HG03108 (cell line): ENCODE measurements at regions not wholly inside any gene's neighbourhood (a gene's known extent, or its start where the extent isn't known, plus 50 kb on each side); places are given as distances from the start of the nearest gene placed in this dataset.
"Not testable (repeated sequence)": the region's sequence is repeated elsewhere in the genome, so short reads cannot be mapped to it uniquely, and the experiment has no call there.

Experiments
- ATAC-seq: cut with Tn5 transposase; IDR thresholded peaks from one replicate; pipeline ENCODE4 v1.9.1; 2021; ENCODE audit warnings: moderate library complexity; ENCODE audit not compliant: unreplicated experiment

DNA sequence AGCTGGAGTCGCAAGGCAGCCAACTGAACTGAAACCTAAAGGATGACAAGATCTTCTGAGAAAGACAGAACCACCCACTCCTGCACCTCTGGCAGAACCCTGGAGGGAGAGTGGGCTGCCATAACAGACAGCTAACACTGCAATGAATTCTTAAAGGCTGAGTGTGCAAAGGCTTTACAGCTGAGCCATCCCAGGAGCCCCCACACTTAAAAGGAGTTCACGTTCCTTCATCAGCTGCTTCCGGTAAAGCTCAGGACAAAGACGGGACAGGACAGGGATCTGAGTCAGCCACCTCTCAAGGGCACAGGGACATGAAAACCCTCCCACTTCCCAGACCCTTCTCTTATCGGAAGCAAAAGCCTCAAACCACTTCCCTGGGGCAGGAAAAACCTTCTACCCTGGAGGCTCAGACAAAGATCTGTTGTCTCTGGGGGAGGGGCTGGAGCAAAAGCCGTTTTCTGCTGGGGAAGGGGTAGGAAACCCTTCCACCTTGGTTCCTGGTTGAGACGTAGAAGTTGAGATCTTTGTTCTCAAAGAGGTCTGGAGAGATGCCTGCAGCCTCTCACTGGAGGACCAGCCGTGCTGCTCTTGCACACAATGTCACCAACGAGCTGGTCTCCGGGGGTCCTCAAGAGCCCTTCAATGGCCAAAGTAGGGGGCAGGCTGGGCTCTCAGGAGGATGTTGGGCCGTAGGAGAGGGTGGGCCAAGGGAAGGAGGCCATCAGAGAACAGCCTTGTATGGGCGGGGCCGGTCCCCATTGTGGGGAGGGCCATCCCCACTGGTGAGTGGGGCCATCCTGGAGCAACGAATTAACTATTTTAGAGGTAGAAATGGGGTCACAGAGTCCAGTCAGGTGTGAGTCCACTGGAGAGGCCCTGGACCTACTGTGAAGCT, 452.4 kb downstream of the PTPRU start:
- ATAC-seq, result no peak

DNA sequence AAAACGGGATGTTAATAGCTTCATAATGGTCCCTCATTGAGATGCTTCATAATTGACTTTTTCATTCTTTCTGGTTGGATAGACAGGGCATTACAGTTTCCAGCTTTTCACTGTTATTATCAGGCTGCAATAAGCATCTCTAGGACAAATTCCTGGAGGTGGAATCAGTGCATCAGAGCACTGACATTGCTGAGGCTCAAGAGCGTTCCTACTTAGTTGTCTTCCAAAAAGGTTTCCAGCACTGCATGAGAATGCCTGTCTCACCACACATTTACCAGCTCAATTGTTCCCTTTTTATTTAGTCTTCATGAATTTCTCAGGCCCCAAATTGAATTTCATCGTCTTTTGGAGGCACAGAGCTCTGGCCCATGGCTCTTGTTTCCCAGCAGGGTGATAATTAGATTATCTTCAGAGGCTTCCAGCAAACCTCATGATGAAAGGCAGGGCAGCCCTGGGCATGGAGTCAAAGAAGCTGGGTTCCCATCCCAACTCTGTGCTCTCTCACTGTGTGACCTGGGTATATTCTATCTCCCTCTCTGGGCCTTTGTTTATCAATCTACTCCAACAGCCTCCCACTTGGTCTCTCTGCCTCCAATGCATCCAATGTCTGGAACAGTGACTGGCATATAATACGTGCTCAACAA, 451.4 kb downstream of the PTPRU start:
- ATAC-seq, result no peak

DNA sequence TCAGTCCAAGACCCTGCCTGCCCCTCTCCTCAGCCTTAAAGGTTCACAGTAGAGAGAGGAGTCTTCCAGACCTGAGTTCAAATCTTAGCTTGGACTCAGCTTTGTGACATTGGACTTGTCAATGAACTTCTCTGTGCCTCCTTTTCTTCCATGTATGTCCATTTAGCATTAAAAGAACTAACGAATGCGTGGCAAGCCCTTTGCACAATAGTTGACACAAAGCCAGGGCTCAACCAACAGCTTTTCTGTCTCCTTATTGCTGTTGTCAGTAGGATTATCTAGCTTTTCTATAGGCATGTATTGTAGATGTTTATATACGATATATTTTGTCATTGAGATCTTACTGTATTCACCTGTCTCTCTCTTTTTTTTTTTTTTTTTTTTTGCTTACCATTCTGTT, 450.8 kb downstream of the PTPRU start:
- no peak for ATAC-seq

DNA sequence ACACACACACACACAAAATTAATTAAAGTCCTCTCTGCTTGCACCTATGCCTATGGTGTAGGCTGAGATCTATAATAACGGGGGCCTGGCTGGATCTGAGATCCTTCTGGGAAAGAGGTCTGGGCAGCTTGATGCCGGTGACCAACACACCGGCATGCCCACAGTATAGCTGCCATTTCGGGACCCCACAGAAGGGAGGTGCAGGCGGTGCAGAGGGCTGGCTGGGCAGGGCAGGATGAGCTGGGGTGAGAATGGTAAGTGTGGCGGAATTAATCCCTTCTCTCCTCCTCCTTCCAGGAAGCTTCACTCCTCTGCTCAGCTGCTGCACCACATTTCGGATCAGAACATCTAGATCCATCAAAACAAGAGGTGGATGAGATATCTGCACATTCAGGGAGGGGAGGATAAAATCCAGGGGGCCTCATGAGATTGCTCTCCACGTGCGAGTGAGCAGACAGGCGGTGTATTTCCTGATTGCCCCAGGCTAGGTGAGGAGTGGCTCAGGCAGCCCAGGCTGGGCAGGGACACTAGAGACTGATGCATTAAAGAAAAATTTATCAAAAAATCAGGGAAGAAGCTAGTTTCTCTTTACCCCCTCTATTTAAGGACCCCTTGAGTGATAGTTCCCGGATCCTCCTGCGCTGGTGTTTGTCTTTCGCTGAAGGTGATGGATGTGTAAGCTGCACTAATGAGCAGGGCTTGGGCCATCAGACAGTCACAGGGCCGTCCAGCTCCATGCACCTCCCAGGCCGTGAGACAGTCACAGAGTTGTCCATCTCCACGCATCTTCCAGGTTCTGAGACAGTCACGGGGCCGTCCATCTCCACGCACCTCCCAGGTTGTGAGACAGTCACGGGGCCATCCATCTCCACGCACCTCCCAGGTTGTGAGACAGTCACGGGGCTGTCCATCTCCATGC, 449.9 kb downstream of the PTPRU start:
- ATAC-seq, result no peak

DNA sequence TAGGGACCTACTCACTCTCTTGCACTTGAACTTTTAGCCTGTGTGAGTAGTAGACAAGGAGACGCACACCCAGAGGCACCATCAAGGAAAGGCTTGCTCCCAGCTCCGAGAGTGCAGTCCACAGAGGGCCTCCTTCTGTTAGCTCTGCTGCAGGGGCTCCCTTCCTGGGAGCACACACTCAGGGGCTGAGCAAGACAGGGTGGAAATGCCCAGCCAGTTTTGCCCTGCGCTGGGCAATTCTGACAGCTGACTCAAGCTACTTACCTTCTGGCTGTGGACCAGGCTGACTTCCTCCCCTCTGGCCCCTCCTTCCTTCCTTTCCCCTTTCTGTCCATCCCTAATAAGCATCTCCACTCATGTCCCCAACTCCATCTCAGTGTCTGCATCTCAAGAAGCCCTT, 449.1 kb downstream of the PTPRU start:
- ATAC-seq, result no peak

DNA sequence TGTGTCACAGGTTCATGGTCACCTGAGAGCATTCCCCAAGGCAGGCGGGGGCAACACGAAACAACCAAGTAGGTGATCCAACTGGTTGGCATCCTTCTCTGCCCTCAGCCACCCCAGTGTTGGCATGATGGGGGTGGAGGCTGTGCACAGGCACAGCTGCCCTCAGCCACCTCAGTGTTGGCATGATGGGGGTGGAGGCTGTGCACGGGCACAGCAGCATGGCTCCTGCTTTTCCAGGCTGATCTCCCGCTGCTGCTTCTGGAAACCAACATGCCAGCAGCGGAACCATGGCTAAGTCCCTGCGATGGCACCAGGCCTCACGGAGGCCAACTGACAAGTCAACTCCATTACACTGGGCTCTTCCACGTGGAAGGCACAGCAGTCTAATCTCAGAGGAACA, 447.8 kb downstream of the PTPRU start:
- no peak for ATAC-seq

DNA sequence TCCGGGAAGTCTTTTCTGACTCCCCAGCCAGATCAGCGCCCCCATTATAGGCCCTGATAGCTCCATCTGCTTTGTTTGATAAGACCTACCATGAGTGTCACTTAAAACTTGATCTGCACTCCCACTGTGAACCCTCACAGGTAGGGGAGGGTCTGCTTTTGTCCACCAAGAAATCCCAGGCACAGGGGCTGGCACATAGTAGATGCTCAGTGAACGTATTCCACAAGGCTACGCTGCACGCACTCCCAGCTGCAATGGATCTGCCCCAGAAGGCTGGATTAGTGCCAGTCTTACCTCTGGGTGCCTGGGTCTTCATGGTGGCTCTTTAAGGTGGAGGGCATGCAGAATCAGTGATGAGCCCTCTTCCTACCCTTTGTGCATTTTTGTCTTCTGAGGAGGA, 447.1 kb downstream of the PTPRU start:
- no peak for ATAC-seq

DNA sequence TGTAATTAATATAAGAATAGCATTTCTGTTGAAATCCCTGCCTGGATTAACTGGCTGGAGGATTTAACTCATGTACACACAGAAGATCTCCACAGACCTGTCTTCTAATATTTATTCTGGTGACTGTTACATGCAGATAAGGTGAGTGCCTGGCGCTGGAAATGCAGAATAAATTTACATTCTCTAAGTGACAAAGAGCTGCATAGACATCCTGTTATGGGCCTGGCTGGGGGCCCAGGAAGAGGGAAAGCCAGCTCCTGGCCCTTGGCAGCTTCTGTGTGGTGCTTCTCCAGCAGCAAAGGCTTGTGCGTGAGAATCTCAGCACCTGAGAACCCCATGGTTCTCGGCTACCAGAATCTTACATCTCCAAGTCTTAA, 446.6 kb downstream of the PTPRU start:
- ATAC-seq, result no peak

DNA sequence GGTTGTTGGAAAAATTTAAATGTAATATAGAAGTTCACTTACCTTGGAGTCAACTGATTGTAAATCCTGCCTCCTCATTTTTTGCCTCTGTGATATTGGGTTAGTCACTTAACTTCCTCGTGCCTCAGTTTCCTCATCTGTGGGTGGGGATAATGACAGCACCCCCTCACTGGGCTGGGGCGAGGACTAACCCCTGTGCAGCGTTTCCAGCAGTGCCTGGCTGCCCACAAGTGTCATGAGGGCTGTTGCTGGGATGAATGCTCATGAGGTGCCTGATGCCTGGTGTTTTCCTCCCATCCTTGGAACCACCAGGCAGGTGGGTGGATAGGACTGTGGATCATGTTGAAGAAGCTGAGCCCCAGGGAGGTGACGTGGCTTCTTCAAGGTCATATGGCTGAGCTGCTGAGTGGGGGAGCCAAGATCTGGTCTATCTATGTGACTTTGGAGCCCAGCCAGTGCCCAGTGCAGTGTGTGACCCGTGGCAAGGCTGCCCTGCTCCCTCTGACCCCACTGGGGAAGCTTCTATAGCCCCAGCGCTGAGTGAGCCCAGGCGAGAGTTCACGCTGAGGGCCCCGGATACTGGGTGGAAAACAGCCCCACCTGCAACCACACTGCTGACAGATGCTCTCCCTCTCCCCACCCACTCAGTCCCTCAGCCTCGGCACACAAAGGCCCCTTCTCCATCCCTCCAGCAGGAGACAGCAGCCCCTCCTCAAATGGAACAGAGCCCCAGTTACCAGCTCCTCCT, 446.0 kb downstream of the PTPRU start:
- no peak for ATAC-seq

DNA sequence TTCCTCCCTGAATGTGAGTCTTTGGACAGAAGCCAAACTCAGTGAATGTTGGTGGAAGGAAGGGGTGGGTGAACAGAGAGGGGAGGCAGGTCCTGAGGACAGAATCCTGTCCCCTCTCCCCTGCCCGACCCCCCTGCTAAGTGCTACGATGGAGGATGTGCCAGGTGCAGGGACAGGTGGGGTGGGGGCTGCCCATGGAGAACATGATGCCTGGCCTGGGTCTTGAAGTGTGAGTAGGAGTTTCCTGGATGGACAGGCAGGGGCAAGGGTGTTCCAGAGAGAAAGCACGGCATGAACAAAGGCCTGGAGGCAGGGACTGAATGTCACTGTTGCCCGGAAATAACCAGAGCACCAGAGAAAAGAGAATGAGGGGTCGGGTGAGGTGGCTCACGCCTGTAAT, 445.1 kb downstream of the PTPRU start:
- not testable (repeated sequence) for ATAC-seq

DNA sequence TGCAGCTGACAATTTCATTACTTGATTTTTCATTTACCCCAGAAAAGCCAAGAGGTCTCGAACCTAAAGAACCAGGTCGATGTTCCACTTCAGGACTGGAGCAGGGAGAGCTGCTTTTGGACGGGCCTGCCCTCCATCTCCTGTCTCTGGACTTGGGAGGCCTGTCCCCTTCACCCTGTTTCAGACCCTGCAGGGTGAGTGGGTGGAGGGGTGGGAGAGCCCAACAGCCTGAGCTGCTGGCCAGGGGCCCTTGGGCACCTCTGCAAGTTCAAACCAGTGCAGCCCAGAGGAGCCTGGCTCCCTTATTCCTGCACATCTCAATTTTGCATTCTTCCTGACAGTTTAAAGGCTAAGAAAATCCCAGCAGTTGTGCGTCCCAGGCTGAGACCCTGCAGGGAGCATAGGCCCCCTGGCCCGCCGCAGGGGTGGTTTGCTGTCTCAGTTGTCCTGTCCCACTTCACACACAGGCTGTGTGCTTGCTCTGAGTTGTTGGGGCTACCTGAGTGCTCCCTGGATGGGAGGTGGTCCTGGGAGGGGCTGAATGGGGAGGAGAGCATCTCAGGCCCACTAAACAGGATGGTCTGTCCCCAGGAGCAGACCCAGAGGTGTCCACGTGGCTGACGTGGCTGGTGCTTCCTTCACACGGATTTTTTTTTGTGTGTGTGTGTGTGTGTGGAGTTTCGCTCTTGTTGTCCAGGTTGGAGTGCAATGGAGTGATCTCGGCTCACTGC, 443.7 kb downstream of the PTPRU start:
- no peak for ATAC-seq

DNA sequence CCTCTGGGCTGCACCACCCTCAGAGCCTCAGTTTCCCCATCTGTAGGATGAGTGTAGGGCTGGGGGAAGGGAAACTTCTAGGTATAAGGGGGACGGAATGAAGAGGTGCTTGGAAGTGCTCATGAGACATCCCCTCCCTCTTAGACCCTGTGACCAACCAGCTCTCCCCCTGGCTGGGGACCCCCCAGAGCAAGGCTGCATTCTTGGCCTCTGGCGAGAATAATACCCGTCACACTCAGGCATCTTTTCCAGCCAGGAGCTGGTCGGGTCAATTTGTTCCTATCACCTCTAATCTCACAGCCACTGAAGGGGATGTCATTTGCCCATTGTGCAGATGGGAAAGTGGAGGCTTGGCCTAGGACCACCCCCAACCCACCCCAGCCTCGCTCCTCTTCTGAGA, 443.0 kb downstream of the PTPRU start:
- ATAC-seq, result no peak

DNA sequence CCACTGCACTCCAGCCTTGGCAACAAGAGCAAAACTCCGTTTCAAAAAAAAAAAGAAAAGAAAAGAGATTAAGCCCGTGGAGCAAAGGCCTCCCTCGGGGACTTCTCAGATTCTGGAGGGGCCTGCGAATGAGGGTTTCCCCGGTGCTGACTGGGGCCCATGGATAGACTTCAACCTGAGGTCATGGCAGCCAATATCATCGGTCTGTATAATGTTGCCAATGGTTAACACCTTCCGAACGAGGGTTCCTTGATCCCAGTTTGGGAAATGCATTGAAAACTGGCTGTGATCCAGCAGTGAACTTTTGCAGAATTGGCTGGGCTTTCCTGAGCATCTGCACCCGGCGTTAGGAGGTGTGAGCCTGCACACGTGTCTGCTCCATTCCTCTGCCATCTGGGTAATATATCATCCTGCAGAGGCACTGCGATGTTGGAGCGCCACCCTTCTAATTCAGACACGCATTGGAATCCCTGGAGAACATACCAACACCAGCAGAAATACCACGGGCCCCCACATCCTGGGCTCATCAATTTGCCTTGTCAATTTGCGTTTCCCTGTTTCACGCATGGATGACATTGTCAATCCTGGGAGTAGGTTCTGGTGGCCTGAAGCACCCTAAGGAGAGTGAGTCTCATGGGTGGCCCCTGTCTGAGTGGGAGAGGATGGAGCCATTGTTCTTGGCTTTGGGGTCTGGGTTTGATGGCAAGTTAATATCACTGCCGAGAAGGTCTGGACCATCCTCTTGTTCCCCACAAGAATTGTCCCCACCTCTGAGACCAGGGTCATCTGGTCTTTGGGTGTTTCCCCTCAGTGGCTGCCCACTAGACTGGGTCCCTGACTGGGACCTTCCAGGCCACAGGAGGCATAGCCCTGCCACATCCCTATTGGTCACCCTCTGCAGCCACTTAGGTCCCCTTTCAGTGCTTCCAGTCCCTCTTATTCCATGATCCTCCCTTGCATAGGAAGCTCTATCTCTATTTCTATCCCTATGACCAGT, 441.0 kb downstream of the PTPRU start:
- no peak for ATAC-seq

DNA sequence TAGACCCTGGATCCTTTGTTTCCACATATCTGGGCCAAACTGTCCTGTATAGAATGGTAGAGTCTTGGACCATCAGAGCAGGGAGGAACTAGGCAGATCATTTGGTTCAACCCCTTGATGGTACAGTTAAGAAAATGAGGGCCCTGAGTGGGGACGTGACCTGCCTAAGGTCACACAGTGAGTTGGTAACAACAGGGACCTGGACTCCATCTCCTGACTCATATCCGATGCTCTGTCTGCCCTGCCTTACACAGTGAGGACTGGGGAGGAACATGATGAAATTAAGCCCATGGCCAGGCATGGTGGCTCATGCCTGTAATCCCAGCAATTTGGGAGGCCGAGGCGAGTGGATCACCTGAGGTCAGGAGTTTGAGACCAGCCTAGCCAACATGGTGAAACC, 440.2 kb downstream of the PTPRU start:
- no peak for ATAC-seq

DNA sequence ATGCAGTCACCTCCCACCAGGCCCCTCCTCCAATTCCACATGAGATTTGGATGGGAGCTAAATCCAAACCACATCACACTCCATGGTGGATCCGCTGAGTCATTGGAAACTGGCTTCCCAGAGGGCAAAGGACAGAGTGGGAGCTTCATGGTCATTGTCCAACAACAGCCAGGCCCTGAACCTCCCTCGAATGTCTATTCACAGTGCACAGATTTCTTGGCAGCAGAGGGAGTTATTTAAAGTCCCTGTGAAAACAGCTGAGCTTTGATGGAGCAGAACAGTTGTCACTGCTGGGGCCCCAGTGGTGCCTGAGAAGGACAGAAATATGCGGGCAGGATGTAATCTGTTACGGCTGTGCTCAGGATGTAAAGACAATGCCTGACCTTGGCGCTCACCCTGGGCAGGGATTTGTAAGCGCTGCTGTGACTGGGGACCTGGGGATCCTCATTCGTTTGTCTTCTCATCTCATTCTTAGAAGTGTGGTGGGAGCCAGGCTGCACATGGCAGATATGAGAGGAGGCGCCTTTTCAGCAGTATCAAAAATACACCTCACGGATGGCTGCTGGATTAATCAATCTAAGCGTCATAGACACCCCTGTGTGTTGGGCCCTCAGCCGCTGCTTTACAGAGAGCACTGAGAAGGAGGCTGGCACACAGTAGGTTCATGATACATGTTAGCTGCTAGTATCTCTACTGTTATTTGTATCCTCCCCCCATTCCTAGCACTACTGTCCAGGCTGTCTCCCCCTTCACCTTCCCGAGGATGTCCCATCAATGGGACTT, 439.4 kb downstream of the PTPRU start:
- ATAC-seq, result no peak

DNA sequence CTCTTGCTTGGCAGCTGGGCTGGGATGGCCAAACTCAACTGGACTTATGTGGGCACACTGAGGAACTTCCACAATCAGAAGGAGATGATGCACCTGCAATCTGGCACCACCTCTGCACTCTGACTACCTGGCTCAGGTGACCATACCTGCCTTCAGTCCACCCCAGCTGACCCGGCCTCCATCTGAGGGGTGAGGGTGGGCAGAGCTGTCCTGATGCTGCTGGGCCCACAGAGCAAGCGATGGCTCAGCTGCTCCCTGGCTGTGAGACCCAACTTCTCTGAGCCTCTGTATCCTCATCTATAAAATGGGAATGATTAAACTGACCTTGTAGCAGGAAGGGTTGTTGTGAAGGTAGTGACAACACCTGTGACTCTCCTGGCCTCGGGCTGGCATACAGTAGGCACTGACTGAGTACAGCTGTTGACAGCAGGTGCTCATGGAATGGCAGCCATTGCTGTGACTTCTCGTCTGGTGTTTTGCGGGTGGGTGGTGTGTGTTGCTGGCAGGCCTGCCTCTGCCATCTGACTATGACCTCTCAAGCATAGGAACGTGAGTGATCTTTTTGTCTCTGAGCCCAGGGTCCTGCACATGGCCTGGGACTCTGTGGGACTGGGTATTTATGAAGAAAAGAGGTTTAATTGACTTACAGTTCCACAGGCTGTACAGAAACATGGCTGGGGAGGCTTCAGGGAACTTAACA, 438.5 kb downstream of the PTPRU start:
- no peak for ATAC-seq
